Prostate gland (tissue), 2 donors: ENCODE measurements at regions not wholly inside any gene's neighbourhood (a gene's known extent, or its start where the extent isn't known, plus 50 kb on each side); places are given as distances from the start of the nearest gene placed in this dataset.

Experiments used
- CTCF ChIP-seq, 4 experiments: fragments of 200-600 bp in 2 of 4; fragments of 450-650 bp in 2 of 4; sonication (generic) in 2 of 4; IDR thresholded peaks; 1 replicate in 3 of 4; 2 replicates in 1 of 4; pipeline ENCODE4 v1.5.1; 2016 to 2019; ENCODE audit warnings: antibody characterized with exemption in 4 of 4, mild to moderate bottlenecking in 2 of 4, moderate library complexity in 2 of 4
- POLR2A ChIP-seq: fragments of 450-650 bp; IDR thresholded peaks from one replicate; pipeline ENCODE4 v1.6.1; 2016; ENCODE audit warnings: antibody characterized with exemption, mild to moderate bottlenecking

- TF ChIP-seq POLR2A = no peak
- no peak for TF ChIP-seq CTCF (IDR thresholded peaks at IDR 0.05)
These were observed 483.2 kb upstream of the GYPC start for GRCh38 chr2:126172631-126173184.
